Natural killer cell (primary cell): ENCODE measurements at regions not wholly inside any gene's neighbourhood (a gene's known extent, or its start where the extent isn't known, plus 50 kb on each side); places are given as distances from the start of the nearest gene placed in this dataset.

ENCODE experiments used
- ATAC-seq, 3 donors: fragments of 150-1000 bp in 2 of 3; fragments of 200-7000 bp in 1 of 3; cut with Tn5 transposase; 1 replicate in 1 of 3; 2 replicates in 2 of 3; pipeline ENCODE4 v1.10.0; 2021; ENCODE audit warnings: mild to moderate bottlenecking in 2 of 3, moderate library complexity in 2 of 3
- DNase-seq, 2 donors: peaks; one replicate each; pipeline versions ENCODE4 v3.0.0 to v3.0.0-alpha.2; 2013 to 2021; ENCODE audit warnings: mixed read lengths in 1 of 2
- H3K27ac ChIP-seq: one replicate; pipeline ENCODE4 v1.5.1; 2013; ENCODE audit warnings: mild to moderate bottlenecking, low read length
- H3K27me3 ChIP-seq: one replicate; pipeline ENCODE4 v1.6.1; 2013; ENCODE audit warnings: low read length; ENCODE audit not compliant: control insufficient read depth, insufficient read depth
- H3K36me3 ChIP-seq: one replicate; pipeline ENCODE4 v1.6.1; 2013; ENCODE audit warnings: low read length; ENCODE audit not compliant: control insufficient read depth, insufficient read depth
- H3K4me1 ChIP-seq: one replicate; pipeline ENCODE4 v1.6.1; 2013; ENCODE audit warnings: low read length; ENCODE audit not compliant: control insufficient read depth, insufficient read depth
- H3K4me3 ChIP-seq: one replicate; pipeline ENCODE4 v1.5.1; 2013; ENCODE audit warnings: low read length
- H3K9me3 ChIP-seq: one replicate; pipeline ENCODE4 v1.6.1; 2013; ENCODE audit warnings: low read length; ENCODE audit not compliant: control insufficient read depth, insufficient read depth
- H3K27ac Mint-ChIP-seq, 2 donors: one replicate each; pipeline ENCODE4 v1.8.0; 2022; ENCODE audit warnings: mild to moderate bottlenecking in 2 of 2, mixed read lengths in 2 of 2, moderate library complexity in 1 of 2
- H3K27me3 Mint-ChIP-seq, 2 donors: one replicate each; pipeline ENCODE4 v1.8.0; 2022; ENCODE audit warnings: low read depth in 2 of 2, mixed read lengths in 2 of 2
- H3K36me3 Mint-ChIP-seq: one replicate; pipeline ENCODE4 v1.8.0; 2022; ENCODE audit warnings: mixed read lengths
- H3K4me1 Mint-ChIP-seq, 2 donors: one replicate each; pipeline ENCODE4 v1.8.0; 2022; ENCODE audit warnings: mixed read lengths in 2 of 2
- H3K4me3 Mint-ChIP-seq: one replicate; pipeline ENCODE4 v1.8.0; 2022; ENCODE audit warnings: mild to moderate bottlenecking, moderate library complexity, mixed read lengths
- H3K9me3 Mint-ChIP-seq, 2 donors: one replicate each; pipeline ENCODE4 v1.8.0; 2022; ENCODE audit warnings: mixed read lengths in 2 of 2
- CTCF ChIP-seq: fragments of 200-600 bp; IDR thresholded peaks from one replicate; pipeline ENCODE4 v1.8.0; 2022; ENCODE audit warnings: antibody characterized with exemption
- whole genome bisulfite sequencing: methylation state at CpG from one replicate; pipeline ENCODE4 v1.1.7; 2013; ENCODE audit warnings: missing lambda C conversion rate; ENCODE audit not compliant: insufficient coverage; 5-methylcytosine and 5-hydroxymethylcytosine counted together
- intact Hi-C: fragments of 100-400 bp; cut with micrococcal nuclease; formaldehyde crosslinking; loops from one replicate; pipeline ENCODE4 v1.14.2; 2022

GRCh38 chr2:226234187-226234586 lies 565.4 kb downstream of the IRS1 start:
- no peak overlapping the region for H3K4me3 Mint-ChIP-seq
- no peak overlapping the region for H3K27ac Mint-ChIP-seq
- no peaks in the 10 kb centered on the region for H3K4me1 ChIP-seq
- DNase-seq (no peak), ATAC-seq (no peak)
- no peak for TF ChIP-seq CTCF
- H3K27me3 ChIP-seq = no peaks in the 10 kb centered on the region
- no peaks in the 10 kb centered on the region for H3K4me1 Mint-ChIP-seq
- intact Hi-C loops = no loop called here
- no peak overlapping the region for H3K4me3 ChIP-seq
- H3K9me3 Mint-ChIP-seq = peaks cover 10% of the 10 kb centered on the region in 2 donors
- no peak overlapping the region for H3K27ac ChIP-seq
- no peaks in the 10 kb centered on the region for H3K9me3 ChIP-seq
- H3K27me3 Mint-ChIP-seq = no peaks in the 10 kb centered on the region
- WGBS = 93% methylated on average over 1 of the region's 2 CpGs
- H3K36me3 ChIP-seq = no peaks in the 10 kb centered on the region
- H3K36me3 Mint-ChIP-seq = no peaks in the 10 kb centered on the region

- H3K27ac ChIP-seq = no peak overlapping the region
- no peaks in the 10 kb centered on the region for H3K4me1 Mint-ChIP-seq
- ATAC-seq = no peak
- no peak overlapping the region for H3K27ac Mint-ChIP-seq
- no peaks in the 10 kb centered on the region for H3K36me3 Mint-ChIP-seq
- H3K9me3 ChIP-seq = no peaks in the 10 kb centered on the region
- H3K27me3 Mint-ChIP-seq = no peaks in the 10 kb centered on the region
- no peak overlapping the region for H3K4me3 Mint-ChIP-seq
- H3K4me3 ChIP-seq = no peak overlapping the region
- H3K4me1 ChIP-seq = no peaks in the 10 kb centered on the region
- TF ChIP-seq CTCF = no peak
- intact Hi-C loops = no loop called here
- H3K27me3 ChIP-seq = no peaks in the 10 kb centered on the region
- no peak for DNase-seq
- peaks cover 5 to 10% of the 10 kb centered on the region in 2 donors for H3K9me3 Mint-ChIP-seq
- H3K36me3 ChIP-seq = no peaks in the 10 kb centered on the region
Observed at GRCh38 chr2:226233388-226233787, 566.2 kb downstream of the IRS1 start.

GRCh38 chr2:226228080-226228479 lies 571.5 kb downstream of the IRS1 start:
- DNase-seq = no peak
- Mint-ChIP-seq H3K9me3 (peaks cover 2 to 9% of the 10 kb centered on the region in 2 donors), H3K27ac (no peak overlapping the region), H3K4me1 (no peaks in the 10 kb centered on the region), H3K4me3 (no peak overlapping the region), H3K27me3 (no peaks in the 10 kb centered on the region), H3K36me3 (no peaks in the 10 kb centered on the region)
- Histone ChIP-seq H3K27me3 (no peaks in the 10 kb centered on the region), H3K4me3 (no peak overlapping the region), H3K36me3 (no peaks in the 10 kb centered on the region), H3K27ac (no peak overlapping the region), H3K9me3 (no peaks in the 10 kb centered on the region), H3K4me1 (no peaks in the 10 kb centered on the region)
- intact Hi-C loops = no loop called here
- ATAC-seq = no peak
- no peak for TF ChIP-seq CTCF
- 58% methylated on average over 2 of the region's 2 CpGs for WGBS

- intact Hi-C loops = no loop called here
- Mint-ChIP-seq H3K4me1 (no peaks in the 10 kb centered on the region), H3K27me3 (no peaks in the 10 kb centered on the region), H3K27ac (no peak overlapping the region), H3K4me3 (no peak overlapping the region), H3K9me3 (peaks cover 2 to 12% of the 10 kb centered on the region in 2 donors), H3K36me3 (no peaks in the 10 kb centered on the region)
- Histone ChIP-seq H3K27ac (no peak overlapping the region), H3K36me3 (no peaks in the 10 kb centered on the region), H3K4me1 (no peaks in the 10 kb centered on the region), H3K27me3 (no peaks in the 10 kb centered on the region), H3K9me3 (no peaks in the 10 kb centered on the region), H3K4me3 (no peak overlapping the region)
- no peak for TF ChIP-seq CTCF
- DNase-seq (no peak), ATAC-seq (no peak)
Observed at GRCh38 chr2:226227341-226227740, 572.3 kb downstream of the IRS1 start.
